Astrocyte (in vitro differentiated cells and primary cell): ENCODE measurements at regions not wholly inside any gene's neighbourhood (a gene's known extent, or its start where the extent isn't known, plus 50 kb on each side); places are given as distances from the start of the nearest gene placed in this dataset.

Experiments
- DNase-seq: peaks from one replicate; pipeline ENCODE4 v3.0.0-alpha.2; 2010; ENCODE audit warnings: low read depth
- FAIRE-seq: peaks from 2 replicates; lab custom pipeline; 2011; peaks lifted over from hg19 to GRCh38; lab: Jason Lieb, UNC
- H2AFZ ChIP-seq: 2 replicates; pipeline ENCODE4 v1.6.0; 2012; ENCODE audit warnings: low read depth, low read length, inconsistent platforms
- H3K27ac ChIP-seq: 2 replicates; pipeline ENCODE4 v1.5.1; 2011; ENCODE audit warnings: low read depth, low read length, inconsistent platforms
- H3K27me3 ChIP-seq: 2 replicates; pipeline ENCODE4 v1.6.0; 2011; ENCODE audit warnings: low read length, inconsistent platforms; ENCODE audit not compliant: insufficient read depth
- H3K36me3 ChIP-seq: 2 replicates; pipeline ENCODE4 v1.5.1; 2011; ENCODE audit warnings: low read length, inconsistent platforms; ENCODE audit not compliant: insufficient read depth
- H3K4me1 ChIP-seq: 2 replicates; pipeline ENCODE4 v1.5.1; 2011; ENCODE audit warnings: low read length, inconsistent platforms; ENCODE audit not compliant: insufficient read depth
- H3K4me2 ChIP-seq: 2 replicates; pipeline ENCODE4 v1.6.0; 2012; ENCODE audit warnings: low read length, inconsistent platforms
- H3K4me3 ChIP-seq: 2 replicates; pipeline ENCODE4 v1.5.1; 2011; ENCODE audit warnings: low read depth, mild to moderate bottlenecking, low read length, inconsistent platforms; ENCODE audit not compliant: insufficient read depth
- H3K79me2 ChIP-seq: 2 replicates; pipeline ENCODE4 v1.6.0; 2012; ENCODE audit warnings: mild to moderate bottlenecking, low read length, inconsistent platforms; ENCODE audit not compliant: insufficient read depth
- H3K9ac ChIP-seq: 2 replicates; pipeline ENCODE4 v1.6.0; 2012; ENCODE audit warnings: mild to moderate bottlenecking, low read length, inconsistent platforms
- H3K9me3 ChIP-seq: 2 replicates; pipeline ENCODE4 v1.5.1; 2012; ENCODE audit warnings: low read depth, mild to moderate bottlenecking, low read length, inconsistent platforms; ENCODE audit not compliant: insufficient read depth
- H4K20me1 ChIP-seq: 2 replicates; pipeline ENCODE4 v1.6.0; 2012; ENCODE audit warnings: low read length, inconsistent platforms; ENCODE audit not compliant: insufficient read depth
- H3K27ac Mint-ChIP-seq: one replicate; pipeline ENCODE4 v1.8.0; 2021; ENCODE audit warnings: mild to moderate bottlenecking, mixed read lengths; ENCODE audit not compliant: unreplicated experiment
- H3K27me3 Mint-ChIP-seq: one replicate; pipeline ENCODE4 v1.8.0; 2021; ENCODE audit warnings: low read depth, mixed read lengths; ENCODE audit not compliant: unreplicated experiment
- H3K36me3 Mint-ChIP-seq: one replicate; pipeline ENCODE4 v1.8.0; 2021; ENCODE audit warnings: low read depth, mixed read lengths; ENCODE audit not compliant: unreplicated experiment
- H3K4me1 Mint-ChIP-seq: one replicate; pipeline ENCODE4 v1.8.0; 2021; ENCODE audit warnings: low read depth, mixed read lengths; ENCODE audit not compliant: unreplicated experiment
- H3K4me3 Mint-ChIP-seq: one replicate; pipeline ENCODE4 v1.8.0; 2021; ENCODE audit warnings: mild to moderate bottlenecking, moderate library complexity, mixed read lengths; ENCODE audit not compliant: unreplicated experiment
- H3K9me3 Mint-ChIP-seq: one replicate; pipeline ENCODE4 v1.8.0; 2021; ENCODE audit warnings: mild to moderate bottlenecking, mixed read lengths; ENCODE audit not compliant: unreplicated experiment
- EZH2 ChIP-seq: IDR thresholded peaks from 2 replicates; pipeline ENCODE4 v1.6.1; 2012; ENCODE audit warnings: mild to moderate bottlenecking, low read length, inconsistent platforms; ENCODE audit not compliant: insufficient read depth
- TF ChIP-seq, protein P1 (sequence below): IDR thresholded peaks from 2 replicates; pipeline ENCODE4 v1.5.1; 2011; ENCODE audit warnings: low read depth, mild to moderate bottlenecking, inconsistent platforms, low read length, moderate library complexity; ENCODE audit not compliant: insufficient read depth

- H3K27me3 Mint-ChIP-seq: peaks cover 26% of the 10 kb centered on the region
- Histone ChIP-seq H3K4me2 (no peak overlapping the region), H3K36me3 (no peaks in the 10 kb centered on the region), H3K9ac (no peak overlapping the region), H4K20me1 (no peaks in the 10 kb centered on the region), H3K4me3 (no peak overlapping the region), H3K79me2 (no peaks in the 10 kb centered on the region), H3K4me1 (peaks cover 13% of the 10 kb centered on the region), H3K27ac (no peak overlapping the region), H2AFZ (no peak overlapping the region), H3K9me3 (peaks cover 2% of the 10 kb centered on the region), H3K27me3 (peaks cover 5% of the 10 kb centered on the region)
- H3K4me3 Mint-ChIP-seq: no peak overlapping the region
- peaks cover 6% of the 10 kb centered on the region for H3K4me1 Mint-ChIP-seq
- DNase-seq (no peak), FAIRE-seq (no peak)
- TF ChIP-seq EZH2: no peak
- TF ChIP-seq, protein P1, sequence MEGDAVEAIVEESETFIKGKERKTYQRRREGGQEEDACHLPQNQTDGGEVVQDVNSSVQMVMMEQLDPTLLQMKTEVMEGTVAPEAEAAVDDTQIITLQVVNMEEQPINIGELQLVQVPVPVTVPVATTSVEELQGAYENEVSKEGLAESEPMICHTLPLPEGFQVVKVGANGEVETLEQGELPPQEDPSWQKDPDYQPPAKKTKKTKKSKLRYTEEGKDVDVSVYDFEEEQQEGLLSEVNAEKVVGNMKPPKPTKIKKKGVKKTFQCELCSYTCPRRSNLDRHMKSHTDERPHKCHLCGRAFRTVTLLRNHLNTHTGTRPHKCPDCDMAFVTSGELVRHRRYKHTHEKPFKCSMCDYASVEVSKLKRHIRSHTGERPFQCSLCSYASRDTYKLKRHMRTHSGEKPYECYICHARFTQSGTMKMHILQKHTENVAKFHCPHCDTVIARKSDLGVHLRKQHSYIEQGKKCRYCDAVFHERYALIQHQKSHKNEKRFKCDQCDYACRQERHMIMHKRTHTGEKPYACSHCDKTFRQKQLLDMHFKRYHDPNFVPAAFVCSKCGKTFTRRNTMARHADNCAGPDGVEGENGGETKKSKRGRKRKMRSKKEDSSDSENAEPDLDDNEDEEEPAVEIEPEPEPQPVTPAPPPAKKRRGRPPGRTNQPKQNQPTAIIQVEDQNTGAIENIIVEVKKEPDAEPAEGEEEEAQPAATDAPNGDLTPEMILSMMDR: no peak
- H3K36me3 Mint-ChIP-seq: no peaks in the 10 kb centered on the region
- H3K27ac Mint-ChIP-seq: no peak overlapping the region
- peaks cover 2% of the 10 kb centered on the region for H3K9me3 Mint-ChIP-seq
Observed at GRCh38 chr16:54505549-54506213, 219.1 kb upstream of the IRX3 start.

- Histone ChIP-seq H4K20me1 (no peaks in the 10 kb centered on the region), H3K4me1 (peaks cover 9% of the 10 kb centered on the region), H3K9ac (no peak overlapping the region), H3K27me3 (peaks cover 5% of the 10 kb centered on the region), H3K4me2 (no peak overlapping the region), H3K36me3 (no peaks in the 10 kb centered on the region), H3K27ac (no peak overlapping the region), H3K4me3 (no peak overlapping the region), H3K9me3 (peaks cover 5% of the 10 kb centered on the region), H2AFZ (peak overlapping the region; percentile 23), H3K79me2 (no peaks in the 10 kb centered on the region)
- no peak overlapping the region for H3K27ac Mint-ChIP-seq
- DNase-seq (no peak), FAIRE-seq (no peak)
- no peaks in the 10 kb centered on the region for H3K36me3 Mint-ChIP-seq
- H3K4me3 Mint-ChIP-seq: no peak overlapping the region
- peaks cover 17% of the 10 kb centered on the region for H3K27me3 Mint-ChIP-seq
- peaks cover 6% of the 10 kb centered on the region for H3K4me1 Mint-ChIP-seq
- TF ChIP-seq, protein P1: no peak
- no peak for TF ChIP-seq EZH2
- peaks cover 2% of the 10 kb centered on the region for H3K9me3 Mint-ChIP-seq
Observed at GRCh38 chr16:54504372-54504771, 217.8 kb upstream of the IRX3 start.

DNA sequence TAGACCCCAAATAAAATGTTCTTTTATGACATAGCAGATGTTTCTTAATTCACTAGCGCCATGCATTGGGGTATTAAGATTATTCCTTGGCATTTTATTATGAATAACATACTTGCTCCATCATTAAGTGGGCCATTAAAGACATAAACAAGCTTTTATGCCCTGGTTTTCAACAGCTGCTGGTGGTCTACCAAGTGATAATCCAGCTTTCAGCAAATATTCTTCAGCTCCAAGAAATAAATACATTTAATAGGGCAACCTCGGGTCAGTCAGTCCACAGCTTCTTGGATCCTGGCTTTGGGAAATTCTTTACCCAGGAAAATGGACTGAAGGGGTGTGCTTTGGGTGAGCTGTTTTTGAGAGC is 217.3 kb upstream of the IRX3 start:
- peaks cover 5% of the 10 kb centered on the region for H3K27me3 ChIP-seq
- peaks cover 6% of the 10 kb centered on the region for H3K4me1 Mint-ChIP-seq
- no peak overlapping the region for H2AFZ ChIP-seq
- H3K27ac ChIP-seq: no peak overlapping the region
- DNase-seq: no peak
- no peak overlapping the region for H3K27ac Mint-ChIP-seq
- FAIRE-seq: no peak
- H3K27me3 Mint-ChIP-seq: peaks cover 15% of the 10 kb centered on the region
- H3K4me3 ChIP-seq: no peak overlapping the region
- H3K4me1 ChIP-seq: peaks cover 9% of the 10 kb centered on the region
- H3K4me3 Mint-ChIP-seq: no peak overlapping the region
- no peak for TF ChIP-seq EZH2
- TF ChIP-seq, protein P1: no peak
- H3K9me3 ChIP-seq: peaks cover 5% of the 10 kb centered on the region
- no peaks in the 10 kb centered on the region for H4K20me1 ChIP-seq
- no peak overlapping the region for H3K4me2 ChIP-seq
- H3K36me3 ChIP-seq: no peaks in the 10 kb centered on the region
- no peaks in the 10 kb centered on the region for H3K79me2 ChIP-seq
- H3K9me3 Mint-ChIP-seq: peaks cover 2% of the 10 kb centered on the region
- H3K36me3 Mint-ChIP-seq: no peaks in the 10 kb centered on the region
- H3K9ac ChIP-seq: no peak overlapping the region
